Neural progenitor cell (in vitro differentiated cells): ENCODE measurements at regions not wholly inside any gene's neighbourhood (a gene's known extent, or its start where the extent isn't known, plus 50 kb on each side); places are given as distances from the start of the nearest gene placed in this dataset.

Experiments used
- DNase-seq: peaks from one replicate; pipeline ENCODE4 v3.0.0-alpha.2; 2016; ENCODE audit warnings: low spot score
- H2AFZ ChIP-seq: fragments of 200-600 bp; sonication (generic); replicated peaks from 2 replicates; pipeline ENCODE4 v1.6.1; 2016; ENCODE audit warnings: antibody characterized with exemption
- H3F3A ChIP-seq: fragments of 200-600 bp; sonication (generic); 2 replicates; pipeline ENCODE4 v1.6.1; 2016; ENCODE audit warnings: antibody characterized with exemption, low read depth
- H3K27ac ChIP-seq: fragments of 200-600 bp; sonication (generic); 2 replicates; pipeline ENCODE4 v1.5.1; 2016; ENCODE audit warnings: mild to moderate bottlenecking
- H3K27me3 ChIP-seq: fragments of 200-600 bp; sonication (generic); 2 replicates; pipeline ENCODE4 v1.6.1; 2016; ENCODE audit warnings: mild to moderate bottlenecking, moderate library complexity
- H3K36me3 ChIP-seq: fragments of 200-600 bp; sonication (generic); 2 replicates; pipeline ENCODE4 v1.5.1; 2016
- H3K4me1 ChIP-seq: fragments of 200-600 bp; sonication (generic); 2 replicates; pipeline ENCODE4 v1.6.1; 2016; ENCODE audit warnings: mixed run types
- H3K4me2 ChIP-seq: fragments of 200-600 bp; sonication (generic); 2 replicates; pipeline ENCODE4 v1.6.1; 2016
- H3K4me3 ChIP-seq: fragments of 200-600 bp; sonication (generic); 2 replicates; pipeline ENCODE4 v1.5.1; 2016
- H3K79me2 ChIP-seq: fragments of 200-600 bp; sonication (generic); 2 replicates; pipeline ENCODE4 v1.6.1; 2016; ENCODE audit warnings: low read depth
- H3K9ac ChIP-seq: fragments of 200-600 bp; sonication (generic); 2 replicates; pipeline ENCODE4 v1.6.1; 2016
- H3K9me3 ChIP-seq: fragments of 200-600 bp; sonication (generic); 2 replicates; pipeline ENCODE4 v1.5.1; 2016; ENCODE audit warnings: low read depth
- H4K20me1 ChIP-seq: fragments of 200-600 bp; sonication (generic); 2 replicates; pipeline ENCODE4 v1.6.1; 2016; ENCODE audit warnings: low read depth
- H3K27ac Mint-ChIP-seq: 3 replicates; pipeline ENCODE4 v1.8.0; 2021; ENCODE audit warnings: mixed read lengths
- H3K27me3 Mint-ChIP-seq: 2 replicates; pipeline ENCODE4 v1.8.0; 2022; ENCODE audit warnings: low read depth, mild to moderate bottlenecking, inconsistent platforms, moderate library complexity, mixed read lengths; ENCODE audit not compliant: insufficient read depth
- H3K36me3 Mint-ChIP-seq: 3 replicates; pipeline ENCODE4 v1.8.0; 2021; ENCODE audit warnings: mixed read lengths
- H3K4me1 Mint-ChIP-seq: 3 replicates; pipeline ENCODE4 v1.8.0; 2021; ENCODE audit warnings: mixed read lengths
- H3K4me3 Mint-ChIP-seq: 3 replicates; pipeline ENCODE4 v1.8.0; 2021; ENCODE audit warnings: mild to moderate bottlenecking, moderate library complexity, mixed read lengths
- H3K9me3 Mint-ChIP-seq: 3 replicates; pipeline ENCODE4 v1.8.0; 2020; ENCODE audit warnings: mixed read lengths
- CTCF ChIP-seq: fragments of 200-600 bp; sonication (generic); IDR thresholded peaks from 2 replicates; pipeline ENCODE4 v1.5.1; 2017; ENCODE audit warnings: antibody characterized with exemption, mild to moderate bottlenecking
- EZH2 ChIP-seq: fragments of 200-600 bp; sonication (generic); IDR thresholded peaks from 2 replicates; pipeline ENCODE4 v1.6.1; 2017; ENCODE audit warnings: antibody characterized with exemption, mild to moderate bottlenecking, moderate library complexity
- EZH2phosphoT487 ChIP-seq: fragments of 200-600 bp; sonication (generic); IDR thresholded peaks from 2 replicates; pipeline ENCODE4 v1.6.1; 2017; ENCODE audit warnings: antibody characterized with exemption

- no peak overlapping the region for H3K9ac ChIP-seq
- H3K79me2 ChIP-seq = no peaks in the 10 kb centered on the region
- no peak overlapping the region for H3K27ac ChIP-seq
- H3K36me3 Mint-ChIP-seq = no peaks in the 10 kb centered on the region
- DNase-seq = no peak
- no peak overlapping the region for H3K4me3 ChIP-seq
- H3K4me1 Mint-ChIP-seq = no peaks in the 10 kb centered on the region
- no peak overlapping the region for H2AFZ ChIP-seq
- no peaks in the 10 kb centered on the region for H3F3A ChIP-seq
- H3K4me3 Mint-ChIP-seq = no peak overlapping the region
- no peaks in the 10 kb centered on the region for H3K9me3 Mint-ChIP-seq
- no peaks in the 10 kb centered on the region for H3K27me3 ChIP-seq
- no peaks in the 10 kb centered on the region for H3K9me3 ChIP-seq
- TF ChIP-seq EZH2phosphoT487 (no peak), EZH2 (no peak), CTCF (no peak)
- H4K20me1 ChIP-seq = no peaks in the 10 kb centered on the region
- H3K36me3 ChIP-seq = no peaks in the 10 kb centered on the region
- H3K4me1 ChIP-seq = peaks cover 8% of the 10 kb centered on the region
- no peak overlapping the region for H3K27ac Mint-ChIP-seq
- peaks cover 3% of the 10 kb centered on the region for H3K27me3 Mint-ChIP-seq
- no peak overlapping the region for H3K4me2 ChIP-seq
These were observed 546.5 kb downstream of the EDEM1 start for GRCh38 chr3:5733995-5734394.

GRCh38 chr3:5735896-5736295 is 548.4 kb downstream of the EDEM1 start:
- H4K20me1 ChIP-seq = no peaks in the 10 kb centered on the region
- no peaks in the 10 kb centered on the region for H3K27me3 ChIP-seq
- no peak overlapping the region for H3K27ac ChIP-seq
- no peak overlapping the region for H3K4me2 ChIP-seq
- no peak overlapping the region for H3K4me3 ChIP-seq
- H3K9ac ChIP-seq = no peak overlapping the region
- TF ChIP-seq EZH2phosphoT487 (no peak), CTCF (no peak), EZH2 (no peak)
- Mint-ChIP-seq H3K27ac (no peak overlapping the region), H3K4me1 (no peaks in the 10 kb centered on the region), H3K4me3 (no peak overlapping the region), H3K9me3 (no peaks in the 10 kb centered on the region), H3K27me3 (peaks cover 3% of the 10 kb centered on the region), H3K36me3 (no peaks in the 10 kb centered on the region)
- no peaks in the 10 kb centered on the region for H3K79me2 ChIP-seq
- H3K36me3 ChIP-seq = no peaks in the 10 kb centered on the region
- peaks cover 4% of the 10 kb centered on the region for H3K4me1 ChIP-seq
- no peaks in the 10 kb centered on the region for H3K9me3 ChIP-seq
- no peak for DNase-seq
- H2AFZ ChIP-seq = no peak overlapping the region
- H3F3A ChIP-seq = no peaks in the 10 kb centered on the region

GRCh38 chr3:5739299-5739935 is 551.9 kb downstream of the EDEM1 start:
- Histone ChIP-seq H2AFZ (no peak overlapping the region), H3K27me3 (no peaks in the 10 kb centered on the region), H3F3A (no peaks in the 10 kb centered on the region), H4K20me1 (no peaks in the 10 kb centered on the region), H3K4me3 (no peak overlapping the region), H3K4me1 (peaks cover 3% of the 10 kb centered on the region), H3K27ac (no peak overlapping the region), H3K9ac (no peak overlapping the region), H3K36me3 (no peaks in the 10 kb centered on the region), H3K9me3 (no peaks in the 10 kb centered on the region), H3K4me2 (no peak overlapping the region), H3K79me2 (no peaks in the 10 kb centered on the region)
- H3K36me3 Mint-ChIP-seq = no peaks in the 10 kb centered on the region
- no peak for TF ChIP-seq EZH2
- no peak for TF ChIP-seq CTCF
- TF ChIP-seq EZH2phosphoT487 = no peak
- H3K27ac Mint-ChIP-seq = no peak overlapping the region
- DNase-seq = no peak
- H3K4me3 Mint-ChIP-seq = no peak overlapping the region
- no peaks in the 10 kb centered on the region for H3K4me1 Mint-ChIP-seq
- H3K9me3 Mint-ChIP-seq = no peaks in the 10 kb centered on the region
- H3K27me3 Mint-ChIP-seq = peaks cover 3% of the 10 kb centered on the region
